Left lung (tissue), 4 donors: ENCODE measurements at regions not wholly inside any gene's neighbourhood (a gene's known extent, or its start where the extent isn't known, plus 50 kb on each side); places are given as distances from the start of the nearest gene placed in this dataset.

Experiments used
- ATAC-seq: fragments of 200-7000 bp; cut with Tn5 transposase; one replicate; pipeline ENCODE4 v1.9.1; 2020; ENCODE audit warnings: moderate library complexity
- DNase-seq, 4 donors: peaks; one replicate each; pipeline ENCODE4 v3.0.0-alpha.2; 2013 to 2020
- H3K27ac ChIP-seq, 2 donors: fragments of 200-600 bp; sonication (generic) in 1 of 2; one replicate each; pipeline versions ENCODE4 v1.5.0 to v1.8.0; 2020 to 2021
- H3K27me3 ChIP-seq, 2 donors: fragments of 200-600 bp; sonication (generic) in 1 of 2; one replicate each; pipeline versions ENCODE4 v1.5.0 to v1.8.0; 2020 to 2021
- H3K36me3 ChIP-seq, 2 donors: fragments of 200-600 bp; sonication (generic) in 1 of 2; one replicate each; pipeline versions ENCODE4 v1.5.0 to v1.8.0; 2020 to 2021
- H3K4me1 ChIP-seq, 2 donors: fragments of 200-600 bp; one replicate each; pipeline ENCODE4 v1.8.0; 2021
- H3K4me3 ChIP-seq, 2 donors: fragments of 200-600 bp; sonication (generic) in 1 of 2; one replicate each; pipeline versions ENCODE4 v1.5.0 to v1.8.0; 2020 to 2021; ENCODE audit warnings: mild to moderate bottlenecking in 1 of 2
- H3K9me3 ChIP-seq, 2 donors: fragments of 200-600 bp; sonication (generic) in 1 of 2; one replicate each; pipeline versions ENCODE4 v1.5.0 to v1.8.0; 2020 to 2021
- CTCF ChIP-seq, 2 donors: fragments of 200-600 bp; sonication (generic) in 1 of 2; IDR thresholded peaks; one replicate each; pipeline versions ENCODE4 v1.5.0 to v1.8.0; 2021; ENCODE audit warnings: antibody characterized with exemption in 2 of 2
- intact Hi-C, 2 donors: fragments of 100-400 bp; cut with DNase I; formaldehyde crosslinking; loops; one replicate each; pipeline versions ENCODE4 v1.11.2 to v1.14.2; 2022
- donor health status: DM: no; HTN: yes; CAD: no.
- donor health status: DM: no; HTN: no; CAD: no.

- H3K27ac ChIP-seq = no peak overlapping the region
- H3K36me3 ChIP-seq = no peaks in the 10 kb centered on the region
- ATAC-seq (no peak), DNase-seq (no peak)
- no peaks in the 10 kb centered on the region for H3K27me3 ChIP-seq
- intact Hi-C loops = no loop called here
- H3K4me3 ChIP-seq = no peak overlapping the region
- no peak for TF ChIP-seq CTCF (IDR thresholded peaks at IDR 0.05)
- no peaks in the 10 kb centered on the region for H3K9me3 ChIP-seq
- H3K4me1 ChIP-seq = no peaks in the 10 kb centered on the region
These were observed 383.3 kb upstream of the MCTP2 start for GRCh38 chr15:93848076-93848475.

GRCh38 chr15:93846148-93846547 lies 385.2 kb upstream of the MCTP2 start:
- H3K4me3 ChIP-seq = no peak overlapping the region
- H3K9me3 ChIP-seq = no peaks in the 10 kb centered on the region
- intact Hi-C loops = no loop called here
- DNase-seq (no peak), ATAC-seq (no peak)
- no peaks in the 10 kb centered on the region for H3K27me3 ChIP-seq
- H3K36me3 ChIP-seq = no peaks in the 10 kb centered on the region
- no peak overlapping the region for H3K27ac ChIP-seq
- no peaks in the 10 kb centered on the region for H3K4me1 ChIP-seq
- TF ChIP-seq CTCF (IDR thresholded peaks at IDR 0.05) = no peak

GRCh38 chr15:93837450-93837849 lies 393.9 kb upstream of the MCTP2 start:
- ATAC-seq = no peak
- intact Hi-C loops = no loop called here

GRCh38 chr15:93835344-93835743 lies 396.0 kb upstream of the MCTP2 start:
- intact Hi-C loops = no loop called here
- Histone ChIP-seq H3K27me3 (no peaks in the 10 kb centered on the region), H3K36me3 (no peaks in the 10 kb centered on the region), H3K4me1 (no peaks in the 10 kb centered on the region), H3K4me3 (no peak overlapping the region), H3K27ac (no peak overlapping the region), H3K9me3 (no peaks in the 10 kb centered on the region)
- no peak for TF ChIP-seq CTCF (IDR thresholded peaks at IDR 0.05)
- DNase-seq (no peak), ATAC-seq (no peak)

More at GRCh38 chr15:93837450-93837849, 393.9 kb upstream of the MCTP2 start:
- no peak overlapping the region for H3K27ac ChIP-seq
- no peaks in the 10 kb centered on the region for H3K4me1 ChIP-seq
- H3K36me3 ChIP-seq = no peaks in the 10 kb centered on the region
- no peak for TF ChIP-seq CTCF (IDR thresholded peaks at IDR 0.05)
- H3K9me3 ChIP-seq = no peaks in the 10 kb centered on the region
- H3K4me3 ChIP-seq = no peak overlapping the region
- no peaks in the 10 kb centered on the region for H3K27me3 ChIP-seq
- DNase-seq = no peak

GRCh38 chr15:93831641-93832040 lies 399.7 kb upstream of the MCTP2 start:
- TF ChIP-seq CTCF (IDR thresholded peaks at IDR 0.05) = no peak
- ATAC-seq = no peak
- no peak for DNase-seq
- Histone ChIP-seq H3K9me3 (no peaks in the 10 kb centered on the region), H3K4me3 (no peak overlapping the region), H3K27ac (no peak overlapping the region), H3K36me3 (no peaks in the 10 kb centered on the region), H3K27me3 (no peaks in the 10 kb centered on the region), H3K4me1 (no peaks in the 10 kb centered on the region)
- intact Hi-C loops = no loop called here
